DMS79 (cell line): ENCODE measurements at regions not wholly inside any gene's neighbourhood (a gene's known extent, or its start where the extent isn't known, plus 50 kb on each side); places are given as distances from the start of the nearest gene placed in this dataset.

ENCODE experiments used
- DNase-seq: peaks from one replicate; lab custom pipeline; 2025; lab: John Stamatoyannopoulos, UW

GRCh38 chr2:8403876-8404275, 278.0 kb upstream of the ID2 start:
- no peak for DNase-seq

GRCh38 chr2:8405334-8405733, 276.5 kb upstream of the ID2 start:
- no peak for DNase-seq

- DNase-seq: no peak
Measured at GRCh38 chr2:8406271-8406670, 275.6 kb upstream of the ID2 start.

GRCh38 chr2:8407332-8407731, 274.5 kb upstream of the ID2 start:
- no peak for DNase-seq

GRCh38 chr2:8408560-8409460, 273.0 kb upstream of the ID2 start:
- no peak for DNase-seq

GRCh38 chr2:8409461-8410260, 272.2 kb upstream of the ID2 start:
- no peak for DNase-seq

GRCh38 chr2:8412082-8412481, 269.8 kb upstream of the ID2 start:
- DNase-seq: no peak

GRCh38 chr2:8412586-8412985, 269.3 kb upstream of the ID2 start:
- no peak for DNase-seq

- DNase-seq: no peak
Measured at GRCh38 chr2:8413589-8414135, 268.2 kb upstream of the ID2 start.

GRCh38 chr2:8414946-8415879, 266.6 kb upstream of the ID2 start:
- no peak for DNase-seq

- no peak for DNase-seq
Measured at GRCh38 chr2:8416001-8416571, 265.8 kb upstream of the ID2 start.

- no peak for DNase-seq
Measured at GRCh38 chr2:8416849-8417832, 264.7 kb upstream of the ID2 start.

GRCh38 chr2:8418721-8419120, 263.1 kb upstream of the ID2 start:
- DNase-seq: no peak

GRCh38 chr2:8421658-8422449, 260.0 kb upstream of the ID2 start:
- no peak for DNase-seq

GRCh38 chr2:8422450-8422800, 259.4 kb upstream of the ID2 start:
- no peak for DNase-seq

- no peak for DNase-seq
Measured at GRCh38 chr2:8424997-8425900, 256.6 kb upstream of the ID2 start.

- no peak for DNase-seq
Measured at GRCh38 chr2:8426550-8426949, 255.3 kb upstream of the ID2 start.

- DNase-seq: no peak
Measured at GRCh38 chr2:8427211-8427610, 254.6 kb upstream of the ID2 start.
